Stimulated activated naive B cell treated with anti-CD40 and anti-IgM and Interleukin-4, amounts not matched to agents 10 μg/mL and 1 μg/mL and 100 μg/mL, for 72 hours (primary cell): ENCODE measurements at regions not wholly inside any gene's neighbourhood (a gene's known extent, or its start where the extent isn't known, plus 50 kb on each side); places are given as distances from the start of the nearest gene placed in this dataset.

ENCODE experiments used
- ATAC-seq, 2 donors: fragments of 150-1000 bp; cut with Tn5 transposase; replicated peaks; 2 replicates each; pipeline ENCODE4 v1.10.0; 2021; ENCODE audit warnings: moderate library complexity in 1 of 2
- DNase-seq: peaks from one replicate; pipeline ENCODE4 v3.0.0; 2021
- H3K27ac Mint-ChIP-seq: one replicate; pipeline ENCODE4 v1.8.0; 2022; ENCODE audit warnings: mild to moderate bottlenecking, mixed read lengths
- H3K27me3 Mint-ChIP-seq, 2 donors: one replicate each; pipeline ENCODE4 v1.8.0; 2022; ENCODE audit warnings: mixed read lengths in 2 of 2
- H3K36me3 Mint-ChIP-seq, 2 donors: one replicate each; pipeline ENCODE4 v1.8.0; 2022; ENCODE audit warnings: mixed read lengths in 2 of 2, mild to moderate bottlenecking in 1 of 2
- H3K4me1 Mint-ChIP-seq, 2 donors: one replicate each; pipeline ENCODE4 v1.8.0; 2022; ENCODE audit warnings: mixed read lengths in 2 of 2, mild to moderate bottlenecking in 1 of 2
- H3K4me3 Mint-ChIP-seq, 2 donors: one replicate each; pipeline ENCODE4 v1.8.0; 2022; ENCODE audit warnings: mild to moderate bottlenecking in 2 of 2, mixed read lengths in 2 of 2, moderate library complexity in 1 of 2
- H3K9me3 Mint-ChIP-seq, 2 donors: one replicate each; pipeline ENCODE4 v1.8.0; 2022; ENCODE audit warnings: mixed read lengths in 2 of 2, mild to moderate bottlenecking in 1 of 2

- no peaks in the 10 kb centered on the region for H3K9me3 Mint-ChIP-seq
- no peaks in the 10 kb centered on the region for H3K4me1 Mint-ChIP-seq
- no peak overlapping the region for H3K27ac Mint-ChIP-seq
- H3K4me3 Mint-ChIP-seq, result no peak overlapping the region
- peaks cover 0 to 5% of the 10 kb centered on the region in 2 donors for H3K27me3 Mint-ChIP-seq
- no peaks in the 10 kb centered on the region for H3K36me3 Mint-ChIP-seq
- DNase-seq (no peak), ATAC-seq (no peak)
Measured at GRCh38 chr6:104365451-104366234, 494.1 kb downstream of the HACE1 start.

- no peaks in the 10 kb centered on the region for H3K4me1 Mint-ChIP-seq
- no peaks in the 10 kb centered on the region for H3K9me3 Mint-ChIP-seq
- DNase-seq, result no peak
- no peaks in the 10 kb centered on the region for H3K27me3 Mint-ChIP-seq
- no peak overlapping the region for H3K27ac Mint-ChIP-seq
- no peaks in the 10 kb centered on the region for H3K36me3 Mint-ChIP-seq
- no peak overlapping the region for H3K4me3 Mint-ChIP-seq
- no peak for ATAC-seq
Measured at GRCh38 chr6:104357928-104358327, 501.8 kb downstream of the HACE1 start.

- Mint-ChIP-seq H3K9me3 (no peaks in the 10 kb centered on the region), H3K36me3 (no peaks in the 10 kb centered on the region), H3K27me3 (no peaks in the 10 kb centered on the region), H3K4me3 (no peak overlapping the region), H3K27ac (no peak overlapping the region), H3K4me1 (no peaks in the 10 kb centered on the region)
- ATAC-seq (no peak), DNase-seq (no peak)
Measured at GRCh38 chr6:104356197-104356596, 503.5 kb downstream of the HACE1 start.

- Mint-ChIP-seq H3K27me3 (no peaks in the 10 kb centered on the region), H3K4me3 (no peak overlapping the region), H3K9me3 (peaks cover 1 to 3% of the 10 kb centered on the region in 2 donors), H3K36me3 (no peaks in the 10 kb centered on the region), H3K27ac (no peak overlapping the region), H3K4me1 (no peaks in the 10 kb centered on the region)
- no peak for DNase-seq
- ATAC-seq, result no peak
Measured at GRCh38 chr6:104349191-104349590, 510.5 kb downstream of the HACE1 start.

GRCh38 chr6:104344223-104344622, 515.5 kb downstream of the HACE1 start:
- ATAC-seq, result no peak
- Mint-ChIP-seq H3K27me3 (no peaks in the 10 kb centered on the region), H3K4me3 (no peak overlapping the region), H3K4me1 (no peaks in the 10 kb centered on the region), H3K36me3 (no peaks in the 10 kb centered on the region), H3K27ac (no peak overlapping the region), H3K9me3 (peaks cover 4 to 6% of the 10 kb centered on the region in 2 donors)
- DNase-seq, result no peak

- Mint-ChIP-seq H3K27ac (no peak overlapping the region), H3K4me3 (no peak overlapping the region), H3K27me3 (no peaks in the 10 kb centered on the region), H3K4me1 (no peaks in the 10 kb centered on the region), H3K9me3 (peaks cover 0 to 1% of the 10 kb centered on the region in 2 donors), H3K36me3 (no peaks in the 10 kb centered on the region)
- DNase-seq (no peak), ATAC-seq (no peak)
Measured at GRCh38 chr6:104332364-104332763, 527.4 kb downstream of the HACE1 start.

GRCh38 chr6:104326173-104327001, 533.3 kb downstream of the HACE1 start:
- no peaks in the 10 kb centered on the region for H3K36me3 Mint-ChIP-seq

GRCh38 chr6:104325341-104326172, 534.2 kb downstream of the HACE1 start:
- ATAC-seq, result no peak
- H3K4me3 Mint-ChIP-seq, result no peak overlapping the region
- DNase-seq, result no peak
- no peak overlapping the region for H3K27ac Mint-ChIP-seq
- no peaks in the 10 kb centered on the region for H3K4me1 Mint-ChIP-seq
- H3K9me3 Mint-ChIP-seq, result peaks cover 0 to 1% of the 10 kb centered on the region in 2 donors
- no peaks in the 10 kb centered on the region for H3K36me3 Mint-ChIP-seq
- H3K27me3 Mint-ChIP-seq, result peaks cover 0 to 5% of the 10 kb centered on the region in 2 donors

More at GRCh38 chr6:104326173-104327001, 533.3 kb downstream of the HACE1 start:
- peaks cover 0 to 1% of the 10 kb centered on the region in 2 donors for H3K9me3 Mint-ChIP-seq
- ATAC-seq (peak in 1 of 2 donors; percentile 34), DNase-seq (no peak)
- no peak overlapping the region for H3K27ac Mint-ChIP-seq
- no peak overlapping the region for H3K4me3 Mint-ChIP-seq
- peaks cover 0 to 5% of the 10 kb centered on the region in 2 donors for H3K27me3 Mint-ChIP-seq
- H3K4me1 Mint-ChIP-seq, result no peaks in the 10 kb centered on the region

GRCh38 chr6:104324301-104324700, 535.4 kb downstream of the HACE1 start:
- DNase-seq (no peak), ATAC-seq (no peak)
- H3K27ac Mint-ChIP-seq, result no peak overlapping the region
- no peaks in the 10 kb centered on the region for H3K36me3 Mint-ChIP-seq
- H3K4me1 Mint-ChIP-seq, result no peaks in the 10 kb centered on the region
- H3K9me3 Mint-ChIP-seq, result peaks cover 0 to 1% of the 10 kb centered on the region in 2 donors
- peaks cover 0 to 5% of the 10 kb centered on the region in 2 donors for H3K27me3 Mint-ChIP-seq
- no peak overlapping the region for H3K4me3 Mint-ChIP-seq

GRCh38 chr6:104322841-104323240, 536.9 kb downstream of the HACE1 start:
- DNase-seq (no peak), ATAC-seq (no peak)
- Mint-ChIP-seq H3K4me1 (no peaks in the 10 kb centered on the region), H3K36me3 (no peaks in the 10 kb centered on the region), H3K9me3 (peaks cover 0 to 1% of the 10 kb centered on the region in 2 donors), H3K27me3 (peaks cover 0 to 5% of the 10 kb centered on the region in 2 donors), H3K4me3 (no peak overlapping the region), H3K27ac (no peak overlapping the region)

GRCh38 chr6:104321301-104321700, 538.4 kb downstream of the HACE1 start:
- DNase-seq, result no peak
- Mint-ChIP-seq H3K36me3 (no peaks in the 10 kb centered on the region), H3K27me3 (no peaks in the 10 kb centered on the region), H3K4me1 (no peaks in the 10 kb centered on the region), H3K27ac (no peak overlapping the region), H3K9me3 (no peaks in the 10 kb centered on the region), H3K4me3 (no peak overlapping the region)
- no peak for ATAC-seq

GRCh38 chr6:104320896-104321295, 538.8 kb downstream of the HACE1 start:
- Mint-ChIP-seq H3K27ac (no peak overlapping the region), H3K9me3 (no peaks in the 10 kb centered on the region), H3K4me1 (no peaks in the 10 kb centered on the region), H3K36me3 (no peaks in the 10 kb centered on the region), H3K27me3 (no peaks in the 10 kb centered on the region), H3K4me3 (no peak overlapping the region)
- DNase-seq, result no peak
- no peak for ATAC-seq

GRCh38 chr6:104312851-104313250, 546.9 kb downstream of the HACE1 start:
- DNase-seq, result no peak
- Mint-ChIP-seq H3K27me3 (no peaks in the 10 kb centered on the region), H3K36me3 (no peaks in the 10 kb centered on the region), H3K4me3 (no peak overlapping the region), H3K4me1 (no peaks in the 10 kb centered on the region), H3K9me3 (no peaks in the 10 kb centered on the region), H3K27ac (no peak overlapping the region)
- ATAC-seq, result no peak

GRCh38 chr6:104306211-104306610, 553.5 kb downstream of the HACE1 start:
- DNase-seq (no peak), ATAC-seq (no peak)
- Mint-ChIP-seq H3K27ac (no peak overlapping the region), H3K36me3 (no peaks in the 10 kb centered on the region), H3K4me1 (no peaks in the 10 kb centered on the region), H3K9me3 (peaks cover 0 to under 1% of the 10 kb centered on the region in 2 donors), H3K4me3 (no peak overlapping the region), H3K27me3 (no peaks in the 10 kb centered on the region)
